ENCODE measurements at regions not wholly inside any gene's neighbourhood (a gene's known extent, or its start where the extent isn't known, plus 50 kb on each side); places are given as distances from the start of the nearest gene placed in this dataset.

GRCh38 chrX:10741003-10741402 is 120.6 kb upstream of the MID1 start:
- Mint-ChIP-seq H3K36me3 (ENCODE audit: low read depth) (no peaks in the 10 kb centered on the region), H3K4me3 (peak overlapping the region in 2 of 3 experiments; percentile 2 to 12)

GRCh38 chrX:10741550-10741949 is 121.2 kb upstream of the MID1 start:
- no peaks in the 10 kb centered on the region for H3K9me3 Mint-ChIP-seq
- TF ChIP-seq CTCF (IDR thresholded peaks at IDR 0.05; ENCODE audit: unreplicated experiment in 3 of 3), result no peak
- H3K36me3 Mint-ChIP-seq (ENCODE audit: low read depth), result no peaks in the 10 kb centered on the region
- H3K4me1 Mint-ChIP-seq, result peaks cover 49% of the 10 kb centered on the region
- no peaks in the 10 kb centered on the region for H3K27me3 Mint-ChIP-seq (ENCODE audit: low read depth)
- no peak overlapping the region for H3K4me3 Mint-ChIP-seq
- H3K27ac Mint-ChIP-seq, result peak overlapping the region; percentile 50 to 86 (median 75)

More at GRCh38 chrX:10741003-10741402, 120.6 kb upstream of the MID1 start:
- H3K4me1 Mint-ChIP-seq, result peaks cover 49% of the 10 kb centered on the region
- H3K9me3 Mint-ChIP-seq, result no peaks in the 10 kb centered on the region
- H3K27ac Mint-ChIP-seq, result peak overlapping the region; percentile 50 to 86 (median 75)
- H3K27me3 Mint-ChIP-seq (ENCODE audit: low read depth), result no peaks in the 10 kb centered on the region
- no peak for TF ChIP-seq CTCF (IDR thresholded peaks at IDR 0.05; ENCODE audit: unreplicated experiment in 3 of 3)

GRCh38 chrX:10743476-10743875 is 123.1 kb upstream of the MID1 start:
- TF ChIP-seq CTCF (IDR thresholded peaks at IDR 0.05; ENCODE audit: unreplicated experiment in 3 of 3), result no peak
- peak overlapping the region; percentile 74 to 88 (median 84) for H3K27ac Mint-ChIP-seq
- peaks cover 63% of the 10 kb centered on the region for H3K4me1 Mint-ChIP-seq
- H3K36me3 Mint-ChIP-seq (ENCODE audit: low read depth), result no peaks in the 10 kb centered on the region
- H3K9me3 Mint-ChIP-seq, result no peaks in the 10 kb centered on the region
- H3K4me3 Mint-ChIP-seq, result no peak overlapping the region
- no peaks in the 10 kb centered on the region for H3K27me3 Mint-ChIP-seq (ENCODE audit: low read depth)

GRCh38 chrX:10744007-10744406 is 123.6 kb upstream of the MID1 start:
- Mint-ChIP-seq H3K4me3 (no peak overlapping the region), H3K9me3 (no peaks in the 10 kb centered on the region), H3K27me3 (ENCODE audit: low read depth) (no peaks in the 10 kb centered on the region), H3K36me3 (ENCODE audit: low read depth) (no peaks in the 10 kb centered on the region), H3K4me1 (peaks cover 65% of the 10 kb centered on the region), H3K27ac (peak overlapping the region; percentile 74 to 88 (median 84))
- TF ChIP-seq CTCF (IDR thresholded peaks at IDR 0.05; ENCODE audit: unreplicated experiment in 3 of 3), result no peak

GRCh38 chrX:10747975-10748374 is 127.6 kb upstream of the MID1 start:
- Mint-ChIP-seq H3K4me1 (peaks cover 41% of the 10 kb centered on the region), H3K9me3 (peaks cover 4% of the 10 kb centered on the region), H3K27me3 (ENCODE audit: low read depth) (no peaks in the 10 kb centered on the region), H3K4me3 (no peak overlapping the region), H3K27ac (peak overlapping the region in 1 of 3 experiments; percentile 1), H3K36me3 (ENCODE audit: low read depth) (no peaks in the 10 kb centered on the region)
- TF ChIP-seq CTCF (IDR thresholded peaks at IDR 0.05; ENCODE audit: unreplicated experiment in 3 of 3), result no peak

- H3K27ac Mint-ChIP-seq, result no peak overlapping the region
- no peak overlapping the region for H3K4me3 Mint-ChIP-seq
- H3K9me3 Mint-ChIP-seq, result peaks cover 4% of the 10 kb centered on the region
- H3K27me3 Mint-ChIP-seq (ENCODE audit: low read depth), result no peaks in the 10 kb centered on the region
- TF ChIP-seq CTCF (IDR thresholded peaks at IDR 0.05; ENCODE audit: unreplicated experiment in 3 of 3), result no peak
- peaks cover 40% of the 10 kb centered on the region for H3K4me1 Mint-ChIP-seq
- no peaks in the 10 kb centered on the region for H3K36me3 Mint-ChIP-seq (ENCODE audit: low read depth)
These were observed 128.7 kb upstream of the MID1 start for GRCh38 chrX:10749113-10749512.

Measured in nephron (organoid).